ENCODE measurements at regions not wholly inside any gene's neighbourhood (a gene's known extent, or its start where the extent isn't known, plus 50 kb on each side); places are given as distances from the start of the nearest gene placed in this dataset.

DNA sequence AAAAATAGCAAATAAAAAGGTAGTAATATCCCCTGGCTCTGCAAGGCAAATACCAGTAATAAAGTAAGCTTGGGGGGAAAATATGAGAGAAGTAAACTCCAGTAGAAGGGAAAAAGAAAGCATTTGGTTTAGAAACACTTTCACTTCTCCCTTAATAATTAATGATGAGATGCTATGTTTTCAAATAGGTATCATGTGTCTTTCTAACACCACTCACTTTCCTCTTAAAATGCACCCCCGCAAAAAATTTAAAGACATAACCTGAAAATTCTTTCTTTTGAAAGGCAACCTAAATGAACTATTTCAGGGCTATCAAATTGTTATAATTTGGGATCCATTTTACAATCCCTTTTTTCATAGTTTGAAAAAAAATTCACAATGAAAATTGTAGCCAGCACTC is 240.3 kb downstream of the SNX10 start:
- H3K9ac ChIP-seq (ENCODE audit: low read length): no peak overlapping the region
- H2AFZ ChIP-seq (ENCODE audit: low read depth, low read length, poor library complexity, severe bottlenecking): no peak overlapping the region
- ChIA-PET CTCF (no interaction called here), RAD21 (ENCODE audit: low non-redundant PET in 1 of 2, low total read pairs in 2 of 2, uncharacterized antibody in 2 of 2, unreplicated experiment in 2 of 2) (no interaction called here), POLR2A (no interaction called here)
- H3K9me3 ChIP-seq (ENCODE audit: control insufficient read depth in 1 of 2, insufficient read depth in 1 of 2, low read depth in 1 of 2, low read length in 2 of 2): no peaks in the 10 kb centered on the region
- H3K4me2 ChIP-seq (ENCODE audit: low read length): no peak overlapping the region
- no peaks in the 10 kb centered on the region for H3K9me2 ChIP-seq (ENCODE audit: insufficient read depth)
- no peak overlapping the region for H3K27ac ChIP-seq (ENCODE audit: low read depth, low read length)
- H3K4me1 ChIP-seq (ENCODE audit: control insufficient read depth in 1 of 2, insufficient read depth in 2 of 2, low read length in 2 of 2): no peaks in the 10 kb centered on the region
- TF ChIP-seq JUND (IDR thresholded peaks at IDR 0.05): no peak
- no peak for TF ChIP-seq ELF1 (IDR thresholded peaks at IDR 0.05; ENCODE audit: borderline replicate concordance, low read depth)
- TF ChIP-seq MAX (IDR thresholded peaks at IDR 0.05): no peak
- no peak for TF ChIP-seq ZFX (IDR thresholded peaks at IDR 0.05)
- no peak for TF ChIP-seq EGR1 (IDR thresholded peaks at IDR 0.05; ENCODE audit: low read depth)
- TF ChIP-seq POLR2AphosphoS5 (IDR thresholded peaks at IDR 0.05; ENCODE audit: low read depth, low read length): no peak
- TF ChIP-seq YY1 (IDR thresholded peaks at IDR 0.05; ENCODE audit: extremely low read depth, insufficient replicate concordance, low read depth, low read length): no peak
- TF ChIP-seq POLR2A (IDR thresholded peaks at IDR 0.05; ENCODE audit: borderline replicate concordance, extremely low read depth, insufficient read depth, insufficient read length): no peak
- TF ChIP-seq SRF (IDR thresholded peaks at IDR 0.05; ENCODE audit: low read depth): no peak
- no peak for DNase-seq (ENCODE audit: low read depth, low spot score)
- no peak overlapping the region for H3K4me3 ChIP-seq (replicated peaks in 1 of 2; ENCODE audit: low read depth in 1 of 2, low read length in 2 of 2)
- no peaks in the 10 kb centered on the region for H3K36me3 ChIP-seq (ENCODE audit: control insufficient read depth in 1 of 2, insufficient read depth in 2 of 2, low read length in 2 of 2)
- no peaks in the 10 kb centered on the region for H4K20me1 ChIP-seq (ENCODE audit: insufficient read depth)
- no peaks in the 10 kb centered on the region for H3K79me2 ChIP-seq (ENCODE audit: insufficient read depth, low read length)
- ATAC-seq: no peak
- intact Hi-C loops (cut with micrococcal nuclease): no loop called here
- no TSS peak for BruUV-seq (replicated peaks)
- H3K27me3 ChIP-seq (ENCODE audit: insufficient read depth, low read length): peaks cover 29% of the 10 kb centered on the region

DNA sequence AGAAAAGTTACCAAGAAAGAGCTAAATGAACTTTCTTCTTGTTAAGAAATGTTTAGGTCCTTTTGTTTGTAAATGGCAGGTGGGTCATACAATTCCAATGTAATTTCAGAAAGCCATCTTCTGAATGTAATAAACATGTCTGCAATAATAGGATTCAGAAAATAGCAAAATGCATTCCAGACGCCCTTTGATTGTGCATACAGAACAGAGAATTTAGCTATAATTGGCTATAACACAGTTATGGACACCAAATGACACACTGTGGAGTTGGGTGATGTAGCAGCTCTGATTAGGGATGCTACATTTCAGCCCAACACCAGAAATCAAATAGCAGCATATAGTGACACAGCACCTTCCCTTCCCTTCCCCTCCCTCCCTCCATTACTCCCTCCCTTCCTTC is 240.8 kb downstream of the SNX10 start:
- Histone ChIP-seq H3K27me3 (ENCODE audit: insufficient read depth, low read length) (peaks cover 33% of the 10 kb centered on the region), H3K9me2 (ENCODE audit: insufficient read depth) (no peaks in the 10 kb centered on the region), H3K79me2 (ENCODE audit: insufficient read depth, low read length) (no peaks in the 10 kb centered on the region), H3K4me1 (ENCODE audit: control insufficient read depth in 1 of 2, insufficient read depth in 2 of 2, low read length in 2 of 2) (no peaks in the 10 kb centered on the region), H3K9ac (ENCODE audit: low read length) (no peak overlapping the region), H3K9me3 (ENCODE audit: control insufficient read depth in 1 of 2, insufficient read depth in 1 of 2, low read depth in 1 of 2, low read length in 2 of 2) (no peaks in the 10 kb centered on the region), H3K27ac (ENCODE audit: low read depth, low read length) (no peak overlapping the region), H4K20me1 (ENCODE audit: insufficient read depth) (no peaks in the 10 kb centered on the region), H2AFZ (ENCODE audit: low read depth, low read length, poor library complexity, severe bottlenecking) (no peak overlapping the region), H3K4me2 (ENCODE audit: low read length) (no peak overlapping the region), H3K36me3 (ENCODE audit: control insufficient read depth in 1 of 2, insufficient read depth in 2 of 2, low read length in 2 of 2) (no peaks in the 10 kb centered on the region), H3K4me3 (replicated peaks in 1 of 2; ENCODE audit: low read depth in 1 of 2, low read length in 2 of 2) (no peak overlapping the region)
- no peak for DNase-seq (ENCODE audit: low read depth, low spot score)
- ChIA-PET POLR2A (no interaction called here), CTCF (no interaction called here), RAD21 (ENCODE audit: low non-redundant PET in 1 of 2, low total read pairs in 2 of 2, uncharacterized antibody in 2 of 2, unreplicated experiment in 2 of 2) (no interaction called here)
- TF ChIP-seq, protein P1, sequence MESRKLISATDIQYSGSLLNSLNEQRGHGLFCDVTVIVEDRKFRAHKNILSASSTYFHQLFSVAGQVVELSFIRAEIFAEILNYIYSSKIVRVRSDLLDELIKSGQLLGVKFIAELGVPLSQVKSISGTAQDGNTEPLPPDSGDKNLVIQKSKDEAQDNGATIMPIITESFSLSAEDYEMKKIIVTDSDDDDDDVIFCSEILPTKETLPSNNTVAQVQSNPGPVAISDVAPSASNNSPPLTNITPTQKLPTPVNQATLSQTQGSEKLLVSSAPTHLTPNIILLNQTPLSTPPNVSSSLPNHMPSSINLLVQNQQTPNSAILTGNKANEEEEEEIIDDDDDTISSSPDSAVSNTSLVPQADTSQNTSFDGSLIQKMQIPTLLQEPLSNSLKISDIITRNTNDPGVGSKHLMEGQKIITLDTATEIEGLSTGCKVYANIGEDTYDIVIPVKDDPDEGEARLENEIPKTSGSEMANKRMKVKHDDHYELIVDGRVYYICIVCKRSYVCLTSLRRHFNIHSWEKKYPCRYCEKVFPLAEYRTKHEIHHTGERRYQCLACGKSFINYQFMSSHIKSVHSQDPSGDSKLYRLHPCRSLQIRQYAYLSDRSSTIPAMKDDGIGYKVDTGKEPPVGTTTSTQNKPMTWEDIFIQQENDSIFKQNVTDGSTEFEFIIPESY (IDR thresholded peaks at IDR 0.05; ENCODE audit: extremely low read depth, insufficient replicate concordance, low read length): no peak
- TF ChIP-seq SIN3A (IDR thresholded peaks at IDR 0.05; ENCODE audit: low read depth) (no peak), EGR1 (IDR thresholded peaks at IDR 0.05; ENCODE audit: low read depth) (no peak), ELF1 (IDR thresholded peaks at IDR 0.05; ENCODE audit: borderline replicate concordance, low read depth) (no peak)
- intact Hi-C loops (cut with micrococcal nuclease): no loop called here
- no TSS peak for BruUV-seq (replicated peaks)
- no peak for ATAC-seq
